ENCODE measurements at regions not wholly inside any gene's neighbourhood (a gene's known extent, or its start where the extent isn't known, plus 50 kb on each side); places are given as distances from the start of the nearest gene placed in this dataset.

- no peak for TF ChIP-seq CTCF (IDR thresholded peaks at IDR 0.05)
- no peak for TF ChIP-seq POLR2A (IDR thresholded peaks at IDR 0.05)
These were observed 89.4 kb upstream of the IRS2 start for GRCh38 chr13:109875746-109876145.

Measured in lower leg skin (tissue), 3 donors.